HepG2 (cell line): ENCODE measurements at regions not wholly inside any gene's neighbourhood (a gene's known extent, or its start where the extent isn't known, plus 50 kb on each side); places are given as distances from the start of the nearest gene placed in this dataset.

ENCODE experiments used
- ATAC-seq: fragments of 200-7000 bp; cut with Tn5 transposase; 3 replicates; pipeline ENCODE4 v1.9.1; 2020; ENCODE audit warnings: mild to moderate bottlenecking, moderate library complexity
- BruUV-seq: library from RNA; stranded (reverse); fragments of 400-500 nt; replicated peaks from 2 replicates; lab custom pipeline; 2021; lab: Mats Ljungman, UMichigan
- CTCF ChIA-PET: fragments of 300-600 bp; formaldehyde crosslinking; extraction: SDS; loops from one replicate; lab custom pipeline; 2021; ENCODE audit warnings: low total read pairs, inconsistent platforms, low intra/inter-chr PET ratio; lab: Yijun Ruan, JAX
- POLR2A ChIA-PET: fragments of 350-600 bp; sonication (Branson Sonifier 250); formaldehyde crosslinking; loops from one replicate; lab custom pipeline; 2020; ENCODE audit warnings: antibody characterized with exemption, inconsistent platforms; lab: Yijun Ruan, JAX
- DNase-seq: peaks from one replicate; pipeline ENCODE4 v3.0.0-alpha.2; 2015; ENCODE audit warnings: low spot score
- FAIRE-seq: peaks from 3 replicates; lab custom pipeline; 2011; peaks lifted over from hg19 to GRCh38; lab: Jason Lieb, UNC
- H2AFZ ChIP-seq: one replicate; pipeline ENCODE4 v1.6.1; 2011; ENCODE audit warnings: low read length, inconsistent platforms
- H3K27ac ChIP-seq: fragments of 300-600 bp; 3 replicates; pipeline ENCODE4 v1.8.0; 2011; ENCODE audit warnings: mixed run types, mild to moderate bottlenecking, mixed read lengths, low read length, inconsistent platforms; ENCODE audit not compliant: insufficient read depth; ENCODE audit errors: extremely low read length
- H3K27me3 ChIP-seq, 2 experiments: fragments of 200-600 bp in 1 of 2; 2 replicates in 1 of 2; 3 replicates in 1 of 2; pipeline versions ENCODE4 v1.6.0 to v1.8.0; 2011; ENCODE audit warnings: low read length in 2 of 2, mild to moderate bottlenecking in 2 of 2, moderate library complexity in 2 of 2, inconsistent platforms in 1 of 2; ENCODE audit not compliant: insufficient read depth in 2 of 2, control insufficient read depth in 1 of 2
- H3K36me3 ChIP-seq, 2 experiments: fragments of 200-600 bp in 1 of 2; replicated peaks in 1 of 2; 2 replicates in 1 of 2; 3 replicates in 1 of 2; pipeline versions ENCODE4 v1.5.1 to v1.8.0; 2011; ENCODE audit warnings: low read length in 2 of 2, inconsistent platforms in 1 of 2; ENCODE audit not compliant: insufficient read depth in 2 of 2, control insufficient read depth in 1 of 2
- H3K4me1 ChIP-seq: 2 replicates; pipeline ENCODE4 v1.5.1; 2012; ENCODE audit warnings: low read length, inconsistent platforms; ENCODE audit not compliant: insufficient read depth
- H3K4me2 ChIP-seq: 2 replicates; pipeline ENCODE4 v1.6.0; 2011; ENCODE audit warnings: low read depth, low read length, inconsistent platforms
- H3K4me3 ChIP-seq, 3 experiments: fragments of 200-600 bp in 1 of 3; sonication (generic), shearing (Covaris generic) in 1 of 3; replicated peaks in 1 of 3; 2 replicates each; pipeline ENCODE4 v1.5.1; 2011 to 2016; ENCODE audit warnings: low read length in 3 of 3, inconsistent platforms in 2 of 3, low read depth in 2 of 3, mild to moderate bottlenecking in 2 of 3, control low read depth in 1 of 3, mixed read lengths in 1 of 3; ENCODE audit not compliant: insufficient read depth in 1 of 3
- H3K79me2 ChIP-seq: one replicate; pipeline ENCODE4 v1.6.1; 2011; ENCODE audit warnings: low read length, inconsistent platforms; ENCODE audit not compliant: insufficient read depth
- H3K9ac ChIP-seq: 2 replicates; pipeline ENCODE4 v1.6.0; 2011; ENCODE audit warnings: mild to moderate bottlenecking, low read depth, low read length, inconsistent platforms; ENCODE audit not compliant: insufficient read depth
- H3K9me3 ChIP-seq: 2 replicates; pipeline ENCODE4 v1.5.1; 2012; ENCODE audit warnings: mild to moderate bottlenecking, low read length
- H4K20me1 ChIP-seq: 2 replicates; pipeline ENCODE4 v1.6.0; 2011; ENCODE audit warnings: inconsistent platforms, mild to moderate bottlenecking, low read length, moderate library complexity; ENCODE audit not compliant: insufficient read depth
- DR1 ChIP-seq: sonication (generic); formaldehyde crosslinking; IDR thresholded peaks from 2 replicates; pipeline ENCODE4 v1.8.0; 2021; ENCODE audit warnings: mild to moderate bottlenecking, missing genetic modification reagents, inconsistent platforms
- EHMT2 ChIP-seq: fragments of 200-600 bp; sonication (generic); IDR thresholded peaks from 2 replicates; pipeline ENCODE4 v1.7.0; 2017; ENCODE audit warnings: antibody characterized with exemption, low read depth, low read length, borderline replicate concordance
- NR2F2 ChIP-seq: IDR thresholded peaks from 2 replicates; pipeline ENCODE4 v1.6.1; 2012; ENCODE audit warnings: low read depth, inconsistent platforms, borderline replicate concordance
- NR2F6 ChIP-seq, 2 experiments: IDR thresholded peaks; 2 replicates each; pipeline ENCODE4 v1.6.1; 2016; ENCODE audit warnings: antibody characterized with exemption in 1 of 2, mild to moderate bottlenecking in 1 of 2
- U2AF1 ChIP-seq: fragments of 200-400 bp; formaldehyde crosslinking; optimal IDR thresholded peaks from 2 replicates; pipeline ENCODE3; 2017; ENCODE audit warnings: mild to moderate bottlenecking, low read depth, low read length
- ZNF3 ChIP-seq: IDR thresholded peaks from 2 replicates; pipeline ENCODE4 v1.7.0; 2017; ENCODE audit warnings: inconsistent platforms
- ZNF335 ChIP-seq: sonication (generic); formaldehyde crosslinking; IDR thresholded peaks from 2 replicates; pipeline ENCODE4 v1.4.0; 2020; ENCODE audit warnings: missing genetic modification reagents
- ZNF772 ChIP-seq: sonication (generic); formaldehyde crosslinking; IDR thresholded peaks from 2 replicates; pipeline ENCODE4 v1.5.0; 2020; ENCODE audit warnings: mild to moderate bottlenecking, missing genetic modification reagents
- WGBS: methylation state at CpG from one replicate; pipeline ENCODE4 v1.1.6; 2017; ENCODE audit warnings: low lambda C conversion rate; 5-methylcytosine and 5-hydroxymethylcytosine counted together
- in situ Hi-C: cut with HindIII; loops from 2 replicates; pipeline ENCODE4 v1.10.0; 2017; ENCODE audit warnings: low pct_unique_long_range_greater_than_20kb; ENCODE audit not compliant: extremely low pct_ligation_motif_present
- intact Hi-C: fragments of 100-400 bp; cut with micrococcal nuclease; formaldehyde crosslinking; loops from one replicate; pipeline ENCODE4 v1.10.0; 2022; ENCODE audit not compliant: unreplicated experiment

DNA sequence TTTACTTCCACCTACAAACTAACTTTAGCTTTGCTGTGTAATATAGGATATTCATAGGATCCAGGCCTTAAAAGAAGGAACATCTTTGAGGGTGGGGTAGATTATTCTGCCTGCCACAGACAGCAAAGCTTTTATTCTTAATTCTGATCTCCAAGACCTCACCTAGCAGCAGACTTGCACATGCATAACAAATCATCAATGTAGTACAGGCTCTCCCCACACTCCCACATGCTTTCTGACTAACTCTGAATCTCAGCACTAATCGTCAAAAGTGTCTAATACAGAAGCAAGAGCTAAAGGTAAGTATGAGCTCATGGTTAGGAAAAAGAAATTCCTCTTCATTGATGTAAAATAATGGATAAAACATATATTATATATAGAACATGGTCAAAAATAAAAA, 1468.5 kb upstream of the B3GALT2 start:
- 3% methylated on average over 1 of the region's 1 CpG for WGBS
- FAIRE-seq: no peak

DNA sequence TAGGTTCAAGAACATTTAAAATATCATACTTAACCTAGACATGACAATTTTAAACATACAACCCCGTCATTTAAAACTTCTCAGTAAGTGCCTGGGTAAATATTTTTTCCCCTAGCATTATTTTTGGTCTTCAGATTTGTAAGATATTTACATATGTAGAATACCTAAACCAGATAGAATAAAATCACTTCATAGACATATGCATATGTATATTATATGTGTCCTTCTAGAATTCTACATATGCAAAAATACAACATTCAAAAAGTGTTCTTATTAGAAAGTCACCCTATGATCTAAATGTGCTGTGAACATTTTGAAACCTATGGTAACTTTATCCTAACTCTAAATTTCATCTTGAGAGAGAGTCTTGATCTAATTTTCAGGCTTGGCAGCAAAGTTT, 1467.0 kb upstream of the B3GALT2 start:
- Histone ChIP-seq H2AFZ (no peak overlapping the region), H3K27me3 (no peaks in the 10 kb centered on the region), H3K36me3 (no peaks in the 10 kb centered on the region), H3K4me2 (no peak overlapping the region), H3K4me1 (no peaks in the 10 kb centered on the region), H3K27ac (no peak overlapping the region), H3K9me3 (no peaks in the 10 kb centered on the region), H3K4me3 (no peak overlapping the region), H3K9ac (no peak overlapping the region), H4K20me1 (no peaks in the 10 kb centered on the region), H3K79me2 (no peaks in the 10 kb centered on the region)
- no TSS peak for BruUV-seq
- TF ChIP-seq ZNF3 (CRISPR knock-in tag): no peak
- no peak for DNase-seq
- CTCF ChIA-PET: no interaction called here
- no peak for ATAC-seq
- in situ Hi-C loops (no loop called here), intact Hi-C loops (no loop called here)
- no peak for FAIRE-seq
- 0% methylated on average over 1 of the region's 1 CpG for WGBS
- POLR2A ChIA-PET: no interaction called here

More for the DNA sequence above, 1468.5 kb upstream of the B3GALT2 start:
- no peak overlapping the region for H3K9ac ChIP-seq
- BruUV-seq: no TSS peak
- ATAC-seq (no peak), DNase-seq (no peak)
- no peak overlapping the region for H3K4me2 ChIP-seq
- intact Hi-C loops (no loop called here), in situ Hi-C loops (no loop called here)
- no peaks in the 10 kb centered on the region for H4K20me1 ChIP-seq
- no peak overlapping the region for H2AFZ ChIP-seq
- no peak overlapping the region for H3K27ac ChIP-seq
- no peaks in the 10 kb centered on the region for H3K36me3 ChIP-seq
- H3K79me2 ChIP-seq: no peaks in the 10 kb centered on the region
- ChIA-PET CTCF (no interaction called here), POLR2A (no interaction called here)
- TF ChIP-seq DR1 (CRISPR knock-in tag) (no peak), ZNF772 (no peak), NR2F6 (IDR thresholded peaks at IDR 0.05) (no peak), NR2F6 (CRISPR knock-in tag; IDR thresholded peaks at IDR 0.05) (no peak), NR2F2 (no peak), ZNF335 (no peak), U2AF1 (no peak), EHMT2 (no peak)
- H3K9me3 ChIP-seq: no peaks in the 10 kb centered on the region
- no peaks in the 10 kb centered on the region for H3K27me3 ChIP-seq
- H3K4me3 ChIP-seq: no peak overlapping the region
- H3K4me1 ChIP-seq: no peaks in the 10 kb centered on the region
